GM21447 (cell line): ENCODE measurements at regions not wholly inside any gene's neighbourhood (a gene's known extent, or its start where the extent isn't known, plus 50 kb on each side); places are given as distances from the start of the nearest gene placed in this dataset.

Source experiments
- ATAC-seq: cut with Tn5 transposase; IDR thresholded peaks from one replicate; pipeline ENCODE4 v1.9.1; 2021; ENCODE audit not compliant: unreplicated experiment

DNA sequence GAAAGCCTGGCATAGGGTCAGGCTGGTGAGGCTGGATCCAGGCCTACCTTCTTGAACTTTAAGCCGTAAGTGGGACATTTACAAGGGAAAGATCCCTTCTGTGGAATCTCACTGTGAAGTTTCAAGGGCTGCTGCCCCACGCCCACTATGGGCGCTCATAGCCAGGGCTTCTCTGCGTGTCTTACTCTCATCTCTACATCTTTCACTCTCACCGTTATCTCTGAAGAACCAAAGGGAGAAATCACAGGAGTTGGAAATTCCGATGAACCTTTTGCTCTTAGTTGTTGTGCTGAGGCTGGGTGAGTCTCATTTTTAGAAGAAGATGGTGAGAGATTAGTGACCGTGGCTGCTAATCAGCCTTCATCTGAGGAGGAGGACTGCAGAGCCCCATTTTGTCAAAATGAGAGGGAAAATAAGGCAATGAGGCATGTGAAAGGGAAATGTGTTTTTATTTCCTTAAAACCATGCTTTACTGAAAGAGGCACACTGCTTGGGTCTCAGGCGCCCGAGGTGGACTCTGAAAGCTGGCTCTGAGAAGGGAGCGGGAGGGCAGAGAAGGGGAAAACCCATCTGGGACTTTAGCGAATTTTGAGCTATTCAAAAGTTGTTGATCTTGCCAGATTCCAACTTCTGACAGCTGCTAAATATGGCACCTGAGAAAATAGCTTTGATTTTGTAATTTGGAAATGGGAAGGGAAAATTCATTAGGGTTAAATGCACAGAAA, 301.5 kb downstream of the CLIC5 start:
- ATAC-seq, result no peak
